ENCODE measurements at regions not wholly inside any gene's neighbourhood (a gene's known extent, or its start where the extent isn't known, plus 50 kb on each side); places are given as distances from the start of the nearest gene placed in this dataset.
A peak's percentile ranks its signal among the peaks of the same experiment; 100 is the strongest.

- TF ChIP-seq, protein P1, sequence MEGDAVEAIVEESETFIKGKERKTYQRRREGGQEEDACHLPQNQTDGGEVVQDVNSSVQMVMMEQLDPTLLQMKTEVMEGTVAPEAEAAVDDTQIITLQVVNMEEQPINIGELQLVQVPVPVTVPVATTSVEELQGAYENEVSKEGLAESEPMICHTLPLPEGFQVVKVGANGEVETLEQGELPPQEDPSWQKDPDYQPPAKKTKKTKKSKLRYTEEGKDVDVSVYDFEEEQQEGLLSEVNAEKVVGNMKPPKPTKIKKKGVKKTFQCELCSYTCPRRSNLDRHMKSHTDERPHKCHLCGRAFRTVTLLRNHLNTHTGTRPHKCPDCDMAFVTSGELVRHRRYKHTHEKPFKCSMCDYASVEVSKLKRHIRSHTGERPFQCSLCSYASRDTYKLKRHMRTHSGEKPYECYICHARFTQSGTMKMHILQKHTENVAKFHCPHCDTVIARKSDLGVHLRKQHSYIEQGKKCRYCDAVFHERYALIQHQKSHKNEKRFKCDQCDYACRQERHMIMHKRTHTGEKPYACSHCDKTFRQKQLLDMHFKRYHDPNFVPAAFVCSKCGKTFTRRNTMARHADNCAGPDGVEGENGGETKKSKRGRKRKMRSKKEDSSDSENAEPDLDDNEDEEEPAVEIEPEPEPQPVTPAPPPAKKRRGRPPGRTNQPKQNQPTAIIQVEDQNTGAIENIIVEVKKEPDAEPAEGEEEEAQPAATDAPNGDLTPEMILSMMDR (IDR thresholded peaks at IDR 0.05; ENCODE audit: insufficient read depth, low read length, missing control alignments): no peak
- DNase-seq (ENCODE audit: low read depth, low spot score): peak; percentile 53
- CTCF ChIA-PET: no interaction called here
- POLR2A ChIA-PET: interaction anchor here (1.0 to 1.2 kb wide), 2 partner anchors 17 to 225 kb away, joined by 3 read pairs; no protein-coding TSS in a partner anchor
- H3K4me3 ChIP-seq (ENCODE audit: low read depth, low read length): no peak overlapping the region
These were observed 596.6 kb upstream of the ZNF608 start for GRCh38 chr5:125343015-125343414.

DNA sequence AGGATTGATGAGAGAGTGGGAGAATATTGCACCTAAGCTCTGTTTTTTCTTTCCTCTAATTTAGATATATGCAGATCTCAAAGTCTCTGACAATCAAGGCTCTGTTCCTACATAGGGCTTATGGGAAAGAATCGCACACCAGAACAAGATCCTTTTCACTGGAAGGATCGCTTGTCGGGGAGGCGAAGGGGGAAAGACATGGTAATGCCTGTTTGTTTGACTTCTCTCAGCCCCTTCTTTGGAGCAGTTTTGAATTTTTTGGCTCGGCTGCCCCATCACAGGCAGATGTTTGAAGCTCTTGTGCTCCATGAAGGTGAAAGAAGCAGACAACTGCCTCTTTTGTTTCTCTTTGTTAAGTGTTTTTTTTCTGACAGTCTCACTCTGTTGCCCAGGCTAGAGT is 599.9 kb upstream of the ZNF608 start:
- POLR2A ChIA-PET: no interaction called here
- H3K4me3 ChIP-seq (ENCODE audit: low read depth, low read length): no peak overlapping the region
- TF ChIP-seq, protein P1 (IDR thresholded peaks at IDR 0.05; ENCODE audit: insufficient read depth, low read length, missing control alignments): no peak
- CTCF ChIA-PET: no interaction called here
- no peak for DNase-seq (ENCODE audit: low read depth, low spot score)

DNA sequence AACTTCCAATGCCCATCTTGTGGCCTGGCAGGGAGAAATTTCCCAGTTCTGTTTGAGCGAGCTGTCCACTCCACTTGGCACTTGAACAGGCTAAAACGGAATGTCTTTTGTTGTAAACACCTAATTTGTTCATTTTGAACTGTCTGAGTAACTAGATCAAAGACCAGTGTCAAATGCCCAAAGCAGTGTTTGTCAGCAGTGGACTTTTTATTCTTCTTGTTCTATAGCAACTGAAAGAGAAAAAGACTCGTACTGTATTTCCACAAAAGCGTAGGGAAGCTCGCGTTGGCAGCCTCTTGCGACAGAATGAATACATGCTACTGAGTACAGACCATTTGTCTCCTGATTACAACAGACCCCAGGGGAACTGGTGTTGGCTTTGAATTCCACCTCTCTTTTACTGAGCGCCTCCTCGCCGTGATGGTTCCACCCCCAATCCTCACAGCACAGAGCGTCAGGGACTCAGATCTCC is 601.8 kb upstream of the ZNF608 start:
- DNase-seq (ENCODE audit: low read depth, low spot score): no peak
- TF ChIP-seq, protein P1 (IDR thresholded peaks at IDR 0.05; ENCODE audit: insufficient read depth, low read length, missing control alignments): no peak
- CTCF ChIA-PET: no interaction called here
- no peak overlapping the region for H3K4me3 ChIP-seq (ENCODE audit: low read depth, low read length)
- POLR2A ChIA-PET: no interaction called here

DNA sequence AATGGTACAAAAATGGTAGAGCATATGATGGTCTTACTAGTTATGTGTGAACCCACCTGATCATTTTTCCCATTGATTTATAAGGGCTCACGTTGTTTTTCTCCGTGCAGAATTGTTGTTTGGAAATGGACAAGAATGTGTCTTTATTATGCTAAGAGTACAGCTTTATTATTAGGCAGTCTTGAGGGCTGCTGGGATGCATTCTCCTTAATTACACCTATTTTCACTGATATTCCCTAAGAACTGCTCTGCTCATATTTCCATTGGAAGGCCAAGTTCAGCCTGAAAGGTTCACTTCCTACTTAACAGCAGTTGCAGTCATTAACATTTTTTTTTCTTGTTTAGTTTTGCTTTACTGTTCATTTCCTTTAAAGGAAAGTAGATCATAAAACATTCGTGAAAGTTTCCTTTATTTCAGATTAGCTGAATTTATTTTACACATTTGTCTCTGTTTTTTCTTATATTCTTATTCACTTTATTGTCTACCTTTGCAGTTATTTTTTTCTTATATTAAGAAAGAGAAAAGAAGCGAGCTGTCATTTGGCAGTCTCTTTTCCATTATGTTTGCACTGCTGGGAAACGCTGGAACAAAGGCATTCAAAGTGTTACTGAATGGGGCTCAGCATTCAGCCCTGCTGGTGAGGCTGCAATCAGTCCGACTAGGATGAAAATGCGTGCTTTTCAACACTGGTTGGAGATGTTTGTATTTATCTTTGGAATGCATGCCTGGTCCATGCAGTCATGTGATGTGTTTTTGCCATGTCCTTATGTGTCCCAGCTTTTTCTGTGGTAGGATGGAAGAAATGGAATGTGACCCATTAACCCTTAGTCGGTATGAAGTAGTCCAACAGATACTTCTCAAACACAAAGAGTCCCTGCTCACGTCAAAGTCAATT is 602.7 kb upstream of the ZNF608 start:
- no peak for DNase-seq (ENCODE audit: low read depth, low spot score)
- ChIA-PET POLR2A (no interaction called here), CTCF (no interaction called here)
- no peak overlapping the region for H3K4me3 ChIP-seq (ENCODE audit: low read depth, low read length)
- TF ChIP-seq, protein P1 (IDR thresholded peaks at IDR 0.05; ENCODE audit: insufficient read depth, low read length, missing control alignments): no peak

- TF ChIP-seq, protein P1 (IDR thresholded peaks at IDR 0.05; ENCODE audit: insufficient read depth, low read length, missing control alignments): no peak
- ChIA-PET CTCF (no interaction called here), POLR2A (no interaction called here)
- no peak overlapping the region for H3K4me3 ChIP-seq (ENCODE audit: low read depth, low read length)
- no peak for DNase-seq (ENCODE audit: low read depth, low spot score)
These were observed 611.2 kb upstream of the ZNF608 start for GRCh38 chr5:125357660-125358059.

DNA sequence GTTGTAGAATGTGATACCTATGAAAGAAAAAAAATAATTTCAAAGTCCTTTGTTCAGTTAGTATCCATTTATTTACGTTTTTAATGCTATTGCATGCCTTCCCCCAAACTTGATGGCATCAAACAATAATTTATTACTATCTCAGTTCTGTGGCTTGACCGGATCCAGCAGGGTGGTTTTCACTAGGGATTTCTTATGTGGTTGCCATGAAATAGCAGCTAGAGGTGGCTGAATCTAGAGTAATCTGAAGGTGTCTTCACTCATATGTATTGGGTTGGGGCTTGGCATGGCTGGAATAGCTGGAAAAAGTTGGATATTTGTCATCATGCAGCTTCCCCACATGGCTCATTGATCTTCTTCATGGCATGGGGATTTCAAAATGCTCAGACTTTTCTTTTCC is 619.3 kb upstream of the ZNF608 start:
- ChIA-PET POLR2A (no interaction called here), CTCF (no interaction called here)
- no peak for DNase-seq (ENCODE audit: low read depth, low spot score)
- H3K4me3 ChIP-seq (ENCODE audit: low read depth, low read length): no peak overlapping the region
- TF ChIP-seq, protein P1 (IDR thresholded peaks at IDR 0.05; ENCODE audit: insufficient read depth, low read length, missing control alignments): no peak
